Activated CD4-positive, alpha-beta memory T cell treated with anti-CD3 and anti-CD28 coated beads, Interleukin-2, amount 10 ng/mL, durations not matched to agents 7 days and 5 days (primary cell): ENCODE measurements at regions not wholly inside any gene's neighbourhood (a gene's known extent, or its start where the extent isn't known, plus 50 kb on each side); places are given as distances from the start of the nearest gene placed in this dataset.
"Not testable (repeated sequence)": the region's sequence is repeated elsewhere in the genome, so short reads cannot be mapped to it uniquely, and the experiment has no call there.

Source experiments
- CTCF ChIA-PET: fragments of 350-600 bp; sonication (Branson Sonifier 250); formaldehyde crosslinking; loops from one replicate; lab custom pipeline; 2021; ENCODE audit warnings: antibody characterized with exemption, inconsistent platforms; lab: Charles Lee
- POLR2A ChIA-PET: fragments of 350-600 bp; sonication (Branson Sonifier 250); formaldehyde crosslinking; loops from one replicate; lab custom pipeline; 2021; ENCODE audit warnings: antibody characterized with exemption; lab: Charles Lee
- DNase-seq: peaks from one replicate; pipeline ENCODE4 v3.0.0-alpha.2; 2020
- H3K27ac Mint-ChIP-seq: one replicate; pipeline ENCODE4 v1.8.0; 2021; ENCODE audit warnings: mild to moderate bottlenecking, mixed read lengths
- H3K27me3 Mint-ChIP-seq: one replicate; pipeline ENCODE4 v1.8.0; 2021; ENCODE audit warnings: mixed read lengths
- H3K36me3 Mint-ChIP-seq: one replicate; pipeline ENCODE4 v1.8.0; 2021; ENCODE audit warnings: low read depth, mixed read lengths
- H3K4me1 Mint-ChIP-seq: one replicate; pipeline ENCODE4 v1.8.0; 2021; ENCODE audit warnings: mixed read lengths
- H3K4me3 Mint-ChIP-seq: one replicate; pipeline ENCODE4 v1.8.0; 2021; ENCODE audit warnings: mild to moderate bottlenecking, mixed read lengths
- H3K9me3 Mint-ChIP-seq: one replicate; pipeline ENCODE4 v1.8.0; 2021; ENCODE audit warnings: mixed read lengths

DNA sequence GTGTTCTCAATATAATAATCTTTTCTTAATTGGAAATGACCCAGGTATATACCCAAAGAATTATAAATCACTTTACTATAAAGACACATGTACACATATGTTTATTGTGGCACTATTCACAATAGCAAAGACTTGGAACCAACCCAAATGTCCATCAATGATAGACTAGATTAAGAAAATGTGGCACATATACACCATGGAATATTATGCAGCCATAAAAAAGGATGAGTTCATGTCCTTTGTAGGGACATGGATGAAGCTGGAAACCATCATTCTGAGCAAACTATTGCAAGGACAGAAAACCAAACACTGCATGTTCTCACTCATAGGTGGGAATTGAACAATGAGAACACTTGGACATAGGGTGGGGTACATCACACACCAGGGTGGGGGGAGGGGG lies 56.8 kb downstream of the SCGB2B2 start:
- H3K27ac Mint-ChIP-seq, H3K36me3 Mint-ChIP-seq, H3K27me3 Mint-ChIP-seq, H3K4me3 Mint-ChIP-seq, DNase-seq, CTCF ChIA-PET, POLR2A ChIA-PET, H3K4me1 Mint-ChIP-seq: not testable (repeated sequence)
- H3K9me3 Mint-ChIP-seq, result peaks cover 22% of the 10 kb centered on the region

DNA sequence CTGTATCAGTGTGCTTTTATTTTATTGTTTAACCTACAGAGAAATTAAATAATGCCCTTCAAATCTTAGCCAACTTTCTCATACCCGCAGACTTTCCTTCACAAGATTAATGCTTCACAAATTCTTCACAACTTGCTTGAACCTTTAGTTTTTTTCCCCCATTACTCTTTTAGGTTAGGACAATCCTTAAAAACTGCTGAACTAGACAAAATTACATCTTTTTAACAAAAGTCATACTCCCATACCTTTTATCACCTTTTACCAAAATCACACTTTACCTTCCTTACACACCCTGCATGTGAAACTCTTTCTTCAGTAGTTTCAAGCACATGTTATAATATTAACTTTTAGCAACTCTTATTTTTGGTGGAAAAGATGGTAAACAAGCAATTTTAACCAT lies 58.5 kb downstream of the SCGB2B2 start:
- Mint-ChIP-seq H3K9me3 (peaks cover 27% of the 10 kb centered on the region), H3K27ac (no peak overlapping the region), H3K4me3 (no peak overlapping the region), H3K4me1 (no peaks in the 10 kb centered on the region), H3K36me3 (peaks cover 3% of the 10 kb centered on the region), H3K27me3 (no peaks in the 10 kb centered on the region)
- POLR2A ChIA-PET, result no interaction called here
- CTCF ChIA-PET, result no interaction called here
- no peak for DNase-seq

DNA sequence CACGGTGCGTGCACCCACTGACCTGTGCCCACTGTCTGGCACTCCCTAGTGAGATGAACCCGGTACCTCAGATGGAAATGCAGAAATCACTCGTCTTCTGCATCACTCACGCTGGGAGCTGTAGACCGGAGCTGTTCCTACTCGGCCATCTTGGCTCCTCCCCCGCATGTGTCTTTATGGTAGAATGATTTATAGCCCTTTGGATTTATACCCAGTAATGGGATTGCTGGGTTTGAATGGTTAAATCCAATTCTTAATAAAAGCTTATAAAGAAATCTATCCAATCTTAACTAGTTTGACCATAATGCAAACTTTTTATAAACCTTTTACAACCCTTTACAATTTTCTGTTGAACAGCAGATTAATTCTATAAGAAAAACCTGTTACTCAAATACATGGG lies 59.0 kb downstream of the SCGB2B2 start:
- H3K36me3 Mint-ChIP-seq, H3K27ac Mint-ChIP-seq, H3K27me3 Mint-ChIP-seq, H3K4me1 Mint-ChIP-seq, DNase-seq, POLR2A ChIA-PET, H3K4me3 Mint-ChIP-seq, CTCF ChIA-PET: not testable (repeated sequence)
- H3K9me3 Mint-ChIP-seq, result peaks cover 30% of the 10 kb centered on the region

DNA sequence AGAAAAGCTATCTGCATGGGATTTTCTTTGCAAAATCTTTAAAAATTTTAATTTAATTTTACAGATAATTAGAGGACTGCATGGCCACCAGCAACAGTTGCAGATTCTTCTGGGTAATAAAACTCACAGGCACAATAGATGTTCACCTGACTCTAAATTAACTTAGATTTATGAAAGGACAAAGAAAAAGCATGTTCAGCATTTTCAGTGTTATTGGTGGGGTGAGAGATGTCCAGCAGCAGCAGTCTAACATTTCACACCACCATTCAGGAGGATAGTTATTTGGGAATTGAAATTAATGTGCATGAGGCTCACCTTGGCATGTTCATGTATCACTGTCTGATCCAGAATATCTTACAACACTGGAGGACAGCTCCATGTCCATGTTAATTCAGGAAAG lies 74.0 kb downstream of the SCGB2B2 start:
- no peak for DNase-seq
- no peaks in the 10 kb centered on the region for H3K4me1 Mint-ChIP-seq
- H3K27me3 Mint-ChIP-seq, result no peaks in the 10 kb centered on the region
- ChIA-PET POLR2A (no interaction called here), CTCF (no interaction called here)
- no peak overlapping the region for H3K4me3 Mint-ChIP-seq
- no peaks in the 10 kb centered on the region for H3K36me3 Mint-ChIP-seq
- no peak overlapping the region for H3K27ac Mint-ChIP-seq
- H3K9me3 Mint-ChIP-seq, result peaks cover 9% of the 10 kb centered on the region

DNA sequence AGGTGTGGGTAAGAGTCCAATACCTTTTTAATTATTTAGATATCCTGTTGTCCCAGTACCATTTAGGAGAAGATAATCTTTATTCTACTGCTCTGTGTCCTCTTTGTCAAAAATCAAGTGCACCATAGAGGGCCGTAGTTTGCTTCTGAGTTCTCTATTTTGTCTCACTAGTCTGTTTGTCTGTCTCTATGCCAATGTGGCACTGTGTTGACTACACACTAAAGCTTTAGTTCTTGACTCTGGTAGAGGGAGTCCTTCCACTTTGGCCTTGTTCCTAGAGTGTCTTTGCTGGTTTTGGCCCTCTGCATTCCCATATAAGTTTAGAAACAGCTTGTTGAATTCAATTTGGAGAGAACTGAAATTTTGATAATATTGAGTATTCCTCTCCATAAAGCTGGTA lies 75.9 kb downstream of the SCGB2B2 start:
- Mint-ChIP-seq H3K27ac (no peak overlapping the region), H3K27me3 (no peaks in the 10 kb centered on the region), H3K36me3 (no peaks in the 10 kb centered on the region), H3K4me3 (no peak overlapping the region), H3K4me1 (no peaks in the 10 kb centered on the region), H3K9me3 (peaks cover 10% of the 10 kb centered on the region)
- ChIA-PET CTCF (no interaction called here), POLR2A (no interaction called here)
- no peak for DNase-seq

DNA sequence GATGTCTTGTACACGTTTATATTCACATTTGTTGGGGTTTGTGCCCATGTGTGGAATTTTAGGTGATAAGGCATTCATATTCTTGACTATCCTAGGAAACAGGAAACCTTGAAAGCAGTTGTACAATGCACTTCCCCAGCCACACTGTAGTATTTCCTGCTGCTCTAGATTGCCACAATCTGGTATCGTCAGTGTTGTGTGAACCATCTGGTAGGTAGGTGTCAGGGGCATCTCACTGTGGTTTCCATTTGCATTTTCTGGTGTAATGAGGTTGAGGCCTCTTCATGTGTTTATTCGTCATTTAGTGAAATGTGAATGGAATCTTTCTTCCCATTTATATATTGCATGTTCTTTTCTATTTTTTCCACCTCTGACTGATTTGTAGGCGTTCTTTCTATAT lies 76.6 kb downstream of the SCGB2B2 start:
- Mint-ChIP-seq H3K36me3 (no peaks in the 10 kb centered on the region), H3K27me3 (no peaks in the 10 kb centered on the region), H3K4me3 (no peak overlapping the region), H3K4me1 (no peaks in the 10 kb centered on the region), H3K9me3 (peaks cover 10% of the 10 kb centered on the region), H3K27ac (no peak overlapping the region)
- ChIA-PET POLR2A (no interaction called here), CTCF (no interaction called here)
- DNase-seq, result no peak

DNA sequence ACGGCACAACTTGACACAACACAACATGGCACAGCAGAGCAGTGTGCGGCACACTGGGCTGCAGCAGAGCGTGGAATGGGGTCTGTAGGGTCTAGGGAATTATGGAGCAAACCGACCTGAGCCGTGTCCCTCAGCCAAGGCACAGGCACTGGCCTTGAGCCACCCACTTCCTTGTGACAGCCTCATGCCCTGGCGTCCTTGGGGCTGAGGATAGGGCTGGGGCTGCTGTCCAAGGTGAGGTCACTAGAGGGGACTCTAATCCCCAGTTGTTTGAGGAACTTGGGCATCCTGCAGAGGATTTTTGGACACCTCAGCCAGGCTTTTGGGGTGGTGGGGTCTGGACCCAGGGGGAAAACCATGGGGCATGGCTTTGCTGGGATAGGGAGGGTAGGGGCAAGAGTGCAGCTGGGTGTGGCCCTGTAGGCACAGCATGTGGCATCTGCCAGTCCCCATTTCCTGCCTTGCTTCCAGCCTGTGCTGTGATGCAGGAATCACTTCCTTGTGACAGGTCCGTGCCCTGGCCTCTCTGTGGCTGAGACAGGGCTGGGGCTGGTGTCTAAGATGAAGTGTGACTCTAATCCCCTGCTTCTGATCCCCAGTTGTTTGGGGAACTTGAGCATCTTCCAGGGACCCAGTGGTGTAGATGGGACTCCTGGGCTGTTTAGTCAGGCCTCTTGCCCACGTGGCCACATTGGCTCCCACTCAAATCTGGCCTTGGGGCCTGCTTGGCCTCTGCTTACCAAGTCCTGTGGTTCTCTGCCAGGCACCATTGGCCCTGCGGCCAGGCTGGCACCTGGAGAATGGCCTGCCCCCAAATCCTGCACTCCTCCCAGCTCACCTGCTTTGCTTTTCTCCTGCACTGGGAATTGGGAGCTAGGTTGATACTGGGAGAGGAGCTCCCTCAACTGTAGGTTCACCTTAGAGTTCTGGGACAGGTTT lies 78.5 kb downstream of the SCGB2B2 start:
- ChIA-PET POLR2A (no interaction called here), CTCF (no interaction called here)
- Mint-ChIP-seq H3K9me3 (peaks cover 7% of the 10 kb centered on the region), H3K4me3 (no peak overlapping the region), H3K27me3 (no peaks in the 10 kb centered on the region), H3K36me3 (no peaks in the 10 kb centered on the region), H3K4me1 (no peaks in the 10 kb centered on the region), H3K27ac (no peak overlapping the region)
- DNase-seq, result no peak

DNA sequence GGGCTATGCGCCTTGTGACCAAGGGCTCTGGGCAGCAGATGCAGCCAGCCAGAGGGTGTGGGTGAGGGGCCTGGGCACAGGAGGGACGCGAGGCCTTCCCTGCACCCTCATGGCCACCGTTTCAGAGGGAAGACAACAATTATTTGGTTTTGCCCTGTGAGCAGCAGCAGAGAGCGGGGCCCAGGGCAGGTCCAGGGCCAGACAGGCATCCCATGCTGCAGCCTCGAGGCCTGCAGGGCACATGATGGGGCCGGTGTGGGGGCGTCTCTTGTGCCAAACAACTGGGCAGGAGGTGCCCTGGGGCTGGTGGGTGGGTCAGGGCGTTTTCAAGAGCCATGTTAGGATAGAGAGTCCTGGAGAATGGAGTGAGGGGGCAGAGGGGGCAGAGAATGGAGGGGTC lies 79.4 kb downstream of the SCGB2B2 start:
- H3K9me3 Mint-ChIP-seq, result peaks cover 7% of the 10 kb centered on the region

DNA sequence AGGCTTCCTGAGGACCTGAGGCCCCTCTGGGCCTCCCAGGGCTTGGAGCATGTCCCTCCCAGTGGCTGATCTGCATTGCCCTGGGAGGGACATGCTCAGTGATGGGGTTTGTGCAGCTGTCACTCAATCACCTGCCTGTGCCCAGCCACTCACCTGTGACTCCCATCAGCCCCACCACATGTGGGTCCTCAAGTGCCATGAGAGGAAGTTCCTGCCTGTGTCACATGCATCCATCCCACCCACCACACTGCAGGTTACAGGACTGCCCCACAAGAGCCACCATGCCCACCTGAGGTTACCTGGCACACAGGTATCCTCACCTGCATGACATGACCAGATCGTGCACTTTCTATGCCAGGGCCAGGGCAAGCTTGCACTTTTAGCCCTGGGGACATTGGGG lies 80.0 kb downstream of the SCGB2B2 start:
- Mint-ChIP-seq H3K27me3 (no peaks in the 10 kb centered on the region), H3K9me3 (peaks cover 9% of the 10 kb centered on the region), H3K4me1 (no peaks in the 10 kb centered on the region), H3K27ac (no peak overlapping the region), H3K4me3 (no peak overlapping the region), H3K36me3 (no peaks in the 10 kb centered on the region)
- ChIA-PET CTCF (no interaction called here), POLR2A (no interaction called here)
- DNase-seq, result no peak

More for the DNA sequence above, 79.4 kb downstream of the SCGB2B2 start:
- POLR2A ChIA-PET, result no interaction called here
- Mint-ChIP-seq H3K27ac (no peak overlapping the region), H3K4me3 (no peak overlapping the region), H3K4me1 (no peaks in the 10 kb centered on the region), H3K36me3 (no peaks in the 10 kb centered on the region), H3K27me3 (no peaks in the 10 kb centered on the region)
- CTCF ChIA-PET, result no interaction called here
- DNase-seq, result no peak

DNA sequence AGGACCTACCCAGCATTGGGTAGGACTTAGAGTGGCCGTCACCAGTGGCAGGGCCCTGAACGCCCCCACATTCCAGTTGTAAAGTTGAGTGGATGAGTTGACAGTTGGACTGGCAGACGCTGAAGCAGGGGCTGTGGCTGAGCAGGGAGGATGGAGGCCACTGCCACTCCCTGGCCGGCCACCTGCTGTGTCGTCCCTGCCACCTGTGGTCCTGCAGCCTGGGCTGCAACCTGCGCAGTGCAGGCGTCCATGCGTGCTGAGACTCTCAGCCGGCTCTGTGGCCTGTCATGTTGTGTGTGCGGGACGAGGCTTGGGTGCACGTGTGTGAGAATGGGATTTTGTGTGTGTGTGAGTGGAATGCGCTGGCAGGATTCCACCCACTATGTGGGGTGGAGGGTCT lies 80.8 kb downstream of the SCGB2B2 start:
- DNase-seq, result no peak
- H3K36me3 Mint-ChIP-seq, result no peaks in the 10 kb centered on the region
- H3K27me3 Mint-ChIP-seq, result no peaks in the 10 kb centered on the region
- no peak overlapping the region for H3K4me3 Mint-ChIP-seq
- POLR2A ChIA-PET, result no interaction called here
- no peaks in the 10 kb centered on the region for H3K4me1 Mint-ChIP-seq
- no peak overlapping the region for H3K27ac Mint-ChIP-seq
- peaks cover 11% of the 10 kb centered on the region for H3K9me3 Mint-ChIP-seq
- CTCF ChIA-PET, result no interaction called here

DNA sequence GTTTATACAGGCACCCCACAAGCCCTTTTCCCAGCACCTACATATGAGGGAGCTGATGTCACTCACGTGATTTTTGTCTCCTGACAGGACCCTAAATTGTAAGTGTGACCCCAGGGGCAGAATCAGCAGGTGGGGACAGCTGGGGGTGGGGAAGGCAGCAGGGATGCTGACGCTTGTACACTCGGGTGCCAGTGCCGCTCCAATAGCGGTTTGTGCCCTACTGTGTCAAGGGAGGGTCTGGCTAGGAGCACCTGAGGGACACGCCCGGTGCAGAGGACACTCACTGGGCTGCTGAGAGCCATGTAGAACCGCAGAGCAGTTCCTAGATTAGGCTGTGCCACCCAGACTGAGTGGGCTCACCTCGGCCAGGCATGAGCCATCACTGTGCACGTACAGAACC lies 81.3 kb downstream of the SCGB2B2 start:
- CTCF ChIA-PET, result no interaction called here
- Mint-ChIP-seq H3K36me3 (no peaks in the 10 kb centered on the region), H3K4me1 (no peaks in the 10 kb centered on the region), H3K27ac (no peak overlapping the region), H3K9me3 (peaks cover 11% of the 10 kb centered on the region), H3K4me3 (no peak overlapping the region), H3K27me3 (no peaks in the 10 kb centered on the region)
- POLR2A ChIA-PET, result no interaction called here
- no peak for DNase-seq

DNA sequence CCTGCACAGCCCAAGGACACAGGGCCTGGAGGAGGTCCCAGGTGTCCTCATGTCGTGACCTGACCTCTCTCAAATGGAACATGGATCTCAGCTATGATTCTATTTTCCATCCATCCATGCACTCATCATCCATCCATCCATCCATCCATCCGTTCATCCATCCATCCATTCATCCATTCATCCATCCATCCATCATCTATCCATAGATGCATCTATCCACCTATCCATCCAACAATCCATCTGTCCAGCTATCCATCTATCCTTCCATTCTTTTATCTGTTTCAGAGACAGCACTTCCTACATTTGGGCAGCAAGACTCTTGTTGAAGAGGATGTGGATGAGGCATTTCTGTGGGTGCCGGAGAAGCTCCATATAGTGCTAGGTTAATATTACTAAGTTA lies 86.7 kb downstream of the SCGB2B2 start:
- H3K27ac Mint-ChIP-seq, result no peak overlapping the region
- H3K9me3 Mint-ChIP-seq, result peaks cover 10% of the 10 kb centered on the region
- CTCF ChIA-PET, result no interaction called here
- POLR2A ChIA-PET, result no interaction called here
- no peaks in the 10 kb centered on the region for H3K27me3 Mint-ChIP-seq
- no peaks in the 10 kb centered on the region for H3K4me1 Mint-ChIP-seq
- no peaks in the 10 kb centered on the region for H3K36me3 Mint-ChIP-seq
- no peak for DNase-seq
- no peak overlapping the region for H3K4me3 Mint-ChIP-seq

DNA sequence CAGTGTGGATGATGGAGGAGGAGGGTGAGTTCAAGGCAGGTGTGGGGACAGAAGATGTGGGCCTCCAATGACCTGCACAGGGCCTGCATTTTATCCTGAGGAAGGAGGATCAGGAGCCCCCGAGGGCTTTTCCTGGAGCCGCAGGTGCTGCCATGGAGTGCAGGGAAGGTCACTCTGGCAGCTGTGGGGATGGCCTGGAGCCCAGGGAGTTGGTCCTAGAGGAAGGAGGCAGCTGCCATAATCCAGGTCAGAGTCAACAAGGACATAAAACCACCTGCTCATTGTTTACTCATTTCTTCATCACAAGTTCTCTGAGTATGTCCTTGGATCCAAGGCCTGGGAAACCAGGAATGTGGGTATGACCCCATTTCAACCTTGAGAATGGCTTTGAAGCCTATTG lies 87.2 kb downstream of the SCGB2B2 start:
- no peak overlapping the region for H3K27ac Mint-ChIP-seq
- no peaks in the 10 kb centered on the region for H3K36me3 Mint-ChIP-seq
- ChIA-PET POLR2A (no interaction called here), CTCF (no interaction called here)
- no peak for DNase-seq
- H3K4me3 Mint-ChIP-seq, result no peak overlapping the region
- H3K4me1 Mint-ChIP-seq, result no peaks in the 10 kb centered on the region
- H3K9me3 Mint-ChIP-seq, result peaks cover 10% of the 10 kb centered on the region
- H3K27me3 Mint-ChIP-seq, result no peaks in the 10 kb centered on the region

DNA sequence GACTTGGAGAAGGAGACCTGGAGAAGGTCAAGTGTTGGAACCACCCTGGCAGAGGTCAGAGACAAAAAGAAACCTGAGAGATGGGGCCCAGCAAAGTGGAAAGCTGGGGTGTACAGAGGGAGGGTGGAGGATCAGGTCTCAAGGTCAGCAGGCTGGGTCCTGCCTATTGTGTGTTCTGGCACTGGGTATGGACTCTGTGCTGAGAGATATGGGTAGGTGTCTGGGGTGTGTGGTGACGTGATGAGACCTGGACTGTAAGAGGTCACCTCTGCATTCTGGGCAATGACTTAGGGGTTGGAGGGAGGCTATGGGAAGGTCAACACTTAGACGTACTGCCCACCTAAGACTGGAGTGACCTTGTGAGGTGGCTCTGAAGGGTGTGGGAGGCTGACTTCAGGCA lies 88.1 kb downstream of the SCGB2B2 start:
- Mint-ChIP-seq H3K27ac (no peak overlapping the region), H3K36me3 (no peaks in the 10 kb centered on the region), H3K4me3 (no peak overlapping the region), H3K27me3 (no peaks in the 10 kb centered on the region), H3K4me1 (no peaks in the 10 kb centered on the region), H3K9me3 (peaks cover 10% of the 10 kb centered on the region)
- POLR2A ChIA-PET, result no interaction called here
- no peak for DNase-seq
- CTCF ChIA-PET, result no interaction called here
